Prostate gland (tissue), 2 donors: ENCODE measurements at regions not wholly inside any gene's neighbourhood (a gene's known extent, or its start where the extent isn't known, plus 50 kb on each side); places are given as distances from the start of the nearest gene placed in this dataset.
"Not testable (repeated sequence)": the region's sequence is repeated elsewhere in the genome, so short reads cannot be mapped to it uniquely, and the experiment has no call there.

Experiments used
- CTCF ChIP-seq, 4 experiments: fragments of 200-600 bp in 2 of 4; fragments of 450-650 bp in 2 of 4; sonication (generic) in 2 of 4; IDR thresholded peaks; 1 replicate in 3 of 4; 2 replicates in 1 of 4; pipeline ENCODE4 v1.5.1; 2016 to 2019; ENCODE audit warnings: antibody characterized with exemption in 4 of 4, mild to moderate bottlenecking in 2 of 4, moderate library complexity in 2 of 4
- POLR2A ChIP-seq: fragments of 450-650 bp; IDR thresholded peaks from one replicate; pipeline ENCODE4 v1.6.1; 2016; ENCODE audit warnings: antibody characterized with exemption, mild to moderate bottlenecking
- POLR2AphosphoS5 ChIP-seq: sonication (generic); formaldehyde crosslinking; IDR thresholded peaks from one replicate; pipeline ENCODE4 v1.6.1; 2017; ENCODE audit warnings: antibody characterized with exemption

DNA sequence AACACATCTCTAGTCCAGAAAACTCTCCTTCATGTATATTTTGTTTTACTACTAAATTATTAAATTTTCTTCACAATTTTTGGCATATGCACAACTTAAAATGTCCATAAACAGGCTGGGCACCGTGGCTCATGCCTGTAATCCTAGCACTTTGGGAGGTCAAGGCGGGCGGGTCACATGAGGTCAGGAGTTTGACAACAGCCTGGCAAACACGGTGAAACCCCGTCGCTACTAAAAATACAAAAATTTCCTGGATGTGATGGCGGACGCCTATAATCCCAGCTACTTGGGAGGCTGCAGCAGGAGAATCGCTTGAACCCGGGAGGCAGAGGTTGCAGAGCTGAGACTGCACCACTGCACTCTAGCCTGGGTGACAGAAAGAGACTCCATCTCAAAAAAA is 739.9 kb upstream of the LRRTM4 start:
- not testable (repeated sequence) for TF ChIP-seq POLR2A; POLR2AphosphoS5; CTCF (IDR thresholded peaks at IDR 0.05)
